Stimulated activated CD4-positive, alpha-beta T cell treated with anti-CD3 and anti-CD28 coated beads, Interleukin-4, amount 100 ng/mL, for 24 hours (primary cell): ENCODE measurements at regions not wholly inside any gene's neighbourhood (a gene's known extent, or its start where the extent isn't known, plus 50 kb on each side); places are given as distances from the start of the nearest gene placed in this dataset.

Experiments
- DNase-seq: peaks from one replicate; pipeline ENCODE4 v3.0.0-alpha.2; 2020

GRCh38 chr2:128809259-128809636 is 490.6 kb upstream of the HS6ST1 start:
- DNase-seq: no peak

- no peak for DNase-seq
Observed at GRCh38 chr2:128809880-128810279, 491.2 kb upstream of the HS6ST1 start.

- no peak for DNase-seq
Observed at GRCh38 chr2:128812183-128812940, 493.7 kb upstream of the HS6ST1 start.

GRCh38 chr2:128813352-128814034 is 494.8 kb upstream of the HS6ST1 start:
- no peak for DNase-seq

GRCh38 chr2:128815248-128815647 is 496.6 kb upstream of the HS6ST1 start:
- DNase-seq: no peak

- DNase-seq: no peak
Observed at GRCh38 chr2:128817171-128817570, 498.5 kb upstream of the HS6ST1 start.

- DNase-seq: no peak
Observed at GRCh38 chr2:128817813-128818212, 499.1 kb upstream of the HS6ST1 start.

GRCh38 chr2:128818248-128818647 is 499.6 kb upstream of the HS6ST1 start:
- no peak for DNase-seq

- DNase-seq: no peak
Observed at GRCh38 chr2:128818704-128819491, 500.2 kb upstream of the HS6ST1 start.

GRCh38 chr2:128820452-128820851 is 501.8 kb upstream of the HS6ST1 start:
- DNase-seq: no peak

GRCh38 chr2:128821010-128821409 is 502.3 kb upstream of the HS6ST1 start:
- no peak for DNase-seq

GRCh38 chr2:128832946-128833663 is 514.4 kb upstream of the HS6ST1 start:
- no peak for DNase-seq

GRCh38 chr2:128833664-128834027 is 515.0 kb upstream of the HS6ST1 start:
- DNase-seq: no peak

- no peak for DNase-seq
Observed at GRCh38 chr2:128834207-128834879, 515.7 kb upstream of the HS6ST1 start.

GRCh38 chr2:128834880-128835252 is 516.2 kb upstream of the HS6ST1 start:
- no peak for DNase-seq

GRCh38 chr2:128835342-128835855 is 516.7 kb upstream of the HS6ST1 start:
- DNase-seq: no peak

GRCh38 chr2:128835974-128836373 is 517.3 kb upstream of the HS6ST1 start:
- DNase-seq: no peak

GRCh38 chr2:128836559-128837100 is 518.0 kb upstream of the HS6ST1 start:
- no peak for DNase-seq

GRCh38 chr2:128838244-128838643 is 519.6 kb upstream of the HS6ST1 start:
- DNase-seq: no peak

GRCh38 chr2:128841803-128842202 is 523.1 kb upstream of the HS6ST1 start:
- no peak for DNase-seq

GRCh38 chr2:128867311-128867710 is 548.6 kb upstream of the HS6ST1 start:
- DNase-seq: no peak
